Fibroblast of skin of scalp (primary cell): ENCODE measurements at regions not wholly inside any gene's neighbourhood (a gene's known extent, or its start where the extent isn't known, plus 50 kb on each side); places are given as distances from the start of the nearest gene placed in this dataset.

Experiments used
- DNase-seq: peaks from one replicate; pipeline ENCODE4 v3.0.0-alpha.2; 2013

DNA sequence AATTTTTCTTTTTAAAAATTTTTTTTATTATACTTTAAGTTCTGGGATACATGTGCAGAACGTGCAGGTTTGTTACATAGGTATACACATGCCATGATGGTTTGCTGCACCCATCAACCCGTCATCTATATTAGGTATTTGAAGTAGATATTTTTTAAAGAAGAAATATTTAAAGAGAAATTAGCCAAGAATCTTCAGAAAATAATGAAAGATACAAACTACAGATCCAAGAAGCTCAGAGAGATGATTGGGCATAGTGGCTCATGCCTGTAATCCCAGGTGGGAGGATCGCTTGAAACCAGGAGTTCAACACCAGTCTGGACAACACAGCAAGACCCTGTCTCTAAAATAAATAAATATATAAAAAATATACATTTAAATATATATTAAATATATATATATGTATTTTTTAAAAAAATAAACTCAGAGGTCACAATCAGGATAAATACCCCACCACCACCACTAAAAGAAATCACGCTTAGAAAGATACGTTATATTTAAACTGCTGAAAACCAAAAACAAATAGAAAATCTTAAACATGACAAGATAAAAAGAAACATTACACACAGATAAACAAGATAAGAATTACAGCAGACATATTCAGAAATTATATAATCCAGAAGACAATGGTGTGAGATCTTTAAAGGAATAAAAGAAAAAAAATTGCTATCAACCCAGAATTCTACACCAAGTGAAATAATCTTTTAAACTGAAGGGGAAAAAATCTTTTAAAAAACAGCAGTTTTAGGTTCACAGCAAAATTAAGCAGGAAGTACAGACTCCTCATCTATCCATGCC is 57.5 kb downstream of the CSF2 start:
- DNase-seq: no peak

DNA sequence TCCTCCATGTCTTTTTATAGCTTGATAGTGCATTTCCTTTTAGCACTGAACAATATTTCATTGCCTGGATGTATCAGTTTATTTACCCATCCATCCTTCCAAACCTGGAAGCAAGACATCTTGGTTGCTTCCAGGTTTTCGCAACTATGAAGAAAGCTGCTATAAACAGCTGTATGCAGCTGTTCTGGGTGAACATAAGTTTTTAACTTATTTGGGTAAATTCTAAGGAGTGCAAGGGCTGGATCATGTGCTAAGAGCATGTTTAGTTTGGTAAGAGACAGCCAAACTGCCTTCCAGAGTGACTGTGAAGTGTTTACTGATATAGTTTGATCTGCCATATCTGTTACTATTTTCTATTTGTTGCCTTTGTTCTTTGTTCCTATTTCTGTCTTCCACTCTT is 58.5 kb downstream of the CSF2 start:
- no peak for DNase-seq

DNA sequence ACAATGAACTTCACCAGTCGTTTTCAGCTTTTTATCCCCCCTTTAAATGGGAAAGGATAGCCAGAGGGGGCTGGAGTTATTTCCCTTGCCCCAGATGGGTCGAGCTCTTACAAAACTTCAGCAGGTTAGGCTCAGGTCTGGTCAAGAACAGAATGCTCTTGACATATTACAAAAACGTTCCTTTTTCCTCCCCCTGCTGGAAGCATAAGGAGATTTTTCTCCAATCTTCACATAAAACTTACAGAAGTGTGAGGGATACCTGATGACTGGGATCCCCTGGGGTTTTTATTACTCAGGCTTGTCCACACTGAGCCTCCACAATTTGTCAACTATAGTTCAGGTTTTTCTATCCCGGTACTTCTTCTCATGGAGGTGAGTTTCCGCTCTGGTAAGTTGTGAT is 60.8 kb downstream of the CSF2 start:
- peak; percentile 7 for DNase-seq

GRCh38 chr5:132136906-132137305 is 63.3 kb downstream of the CSF2 start:
- DNase-seq: peak; percentile 67

GRCh38 chr5:132138260-132138659 is 64.7 kb downstream of the CSF2 start:
- peak; percentile 15 for DNase-seq
